Neural cell (in vitro differentiated cells): ENCODE measurements at regions not wholly inside any gene's neighbourhood (a gene's known extent, or its start where the extent isn't known, plus 50 kb on each side); places are given as distances from the start of the nearest gene placed in this dataset.

Experiments used
- H2AFZ ChIP-seq: fragments of 200-600, 300-800 bp; sonication (generic), shearing (Covaris generic); 2 replicates; pipeline ENCODE4 v1.6.0; 2014; ENCODE audit warnings: low read depth, mild to moderate bottlenecking, antibody characterized with exemption, low read length, moderate library complexity
- H3F3A ChIP-seq: fragments of 200-600 bp; shearing (Covaris generic); 2 replicates; pipeline ENCODE4 v1.6.1; 2016; ENCODE audit warnings: mild to moderate bottlenecking, moderate library complexity, mixed read lengths, antibody characterized with exemption, low read length; ENCODE audit not compliant: insufficient read depth, poor library complexity, severe bottlenecking
- H3K27ac ChIP-seq: fragments of 200-600, 300-800 bp; sonication (generic), shearing (Covaris generic); 2 replicates; pipeline ENCODE4 v1.5.1; 2014; ENCODE audit warnings: mild to moderate bottlenecking, low read length, moderate library complexity
- H3K27me3 ChIP-seq: fragments of 300-800, 200-600 bp; sonication (generic), shearing (Covaris generic); 2 replicates; pipeline ENCODE4 v1.6.0; 2014; ENCODE audit warnings: mild to moderate bottlenecking, low read depth, low read length, moderate library complexity; ENCODE audit not compliant: insufficient read depth
- H3K36me3 ChIP-seq: fragments of 300-800, 200-600 bp; sonication (generic), shearing (Covaris generic); 2 replicates; pipeline ENCODE4 v1.5.1; 2014; ENCODE audit warnings: mild to moderate bottlenecking, antibody characterized with exemption, low read length, moderate library complexity; ENCODE audit not compliant: insufficient read depth
- H3K4me2 ChIP-seq: fragments of 300-800, 200-600 bp; sonication (generic), shearing (Covaris generic); 2 replicates; pipeline ENCODE4 v1.6.0; 2014; ENCODE audit warnings: mild to moderate bottlenecking, low read length
- H3K4me3 ChIP-seq: fragments of 300-800, 200-600 bp; sonication (generic), shearing (Covaris generic); 2 replicates; pipeline ENCODE4 v1.5.1; 2014; ENCODE audit warnings: mild to moderate bottlenecking, low read length, moderate library complexity
- H3K79me2 ChIP-seq: fragments of 200-600 bp; shearing (Covaris generic); replicated peaks from 2 replicates; pipeline ENCODE4 v1.6.0; 2014; ENCODE audit warnings: mild to moderate bottlenecking, low read length, moderate library complexity; ENCODE audit not compliant: insufficient read depth
- H3K9ac ChIP-seq: fragments of 300-800, 200-600 bp; sonication (generic), shearing (Covaris generic); 2 replicates; pipeline ENCODE4 v1.6.1; 2016; ENCODE audit warnings: mild to moderate bottlenecking, low read length, mixed read lengths
- H3K9me2 ChIP-seq: fragments of 200-600 bp; shearing (Covaris generic); 2 replicates; pipeline ENCODE4 v1.6.1; 2016; ENCODE audit warnings: mild to moderate bottlenecking, low read length, mixed read lengths; ENCODE audit not compliant: insufficient read depth
- H3K9me3 ChIP-seq: fragments of 200-600, 300-800 bp; sonication (generic), shearing (Covaris generic); 2 replicates; pipeline ENCODE4 v1.6.1; 2016; ENCODE audit warnings: mild to moderate bottlenecking, mixed run types, low read length, moderate library complexity, mixed read lengths
- H4K20me1 ChIP-seq: fragments of 200-600 bp; shearing (Covaris generic); 2 replicates; pipeline ENCODE4 v1.6.1; 2016; ENCODE audit warnings: mild to moderate bottlenecking, mixed run types; ENCODE audit not compliant: insufficient read depth
- EP300 ChIP-seq: fragments of 450-650 bp; conservative IDR thresholded peaks from 2 replicates; pipeline ENCODE4 v1.6.1; 2014; ENCODE audit warnings: antibody characterized with exemption, mild to moderate bottlenecking, moderate library complexity; ENCODE audit not compliant: poor library complexity, severe bottlenecking
- EZH2 ChIP-seq: fragments of 200-600, 300-800 bp; shearing (Covaris generic), sonication (generic); IDR thresholded peaks from 2 replicates; pipeline ENCODE4 v1.6.1; 2014; ENCODE audit warnings: antibody characterized with exemption, low read length, borderline replicate concordance, mild to moderate bottlenecking; ENCODE audit not compliant: insufficient read depth, poor library complexity, severe bottlenecking
- MXI1 ChIP-seq: fragments of 450-650 bp; conservative IDR thresholded peaks from 2 replicates; pipeline ENCODE4 v1.6.1; 2014; ENCODE audit warnings: antibody characterized with exemption, mild to moderate bottlenecking; ENCODE audit not compliant: poor library complexity, severe bottlenecking
- POLR2AphosphoS5 ChIP-seq: IDR thresholded peaks from 2 replicates; pipeline ENCODE4 v1.6.1; 2012
- RAD21 ChIP-seq: fragments of 450-650 bp; conservative IDR thresholded peaks from 2 replicates; pipeline ENCODE4 v1.6.1; 2014; ENCODE audit warnings: antibody characterized with exemption, mild to moderate bottlenecking, moderate library complexity
- SMC3 ChIP-seq: fragments of 450-650 bp; conservative IDR thresholded peaks from 2 replicates; pipeline ENCODE4 v1.6.1; 2014; ENCODE audit warnings: antibody characterized with exemption, mild to moderate bottlenecking, moderate library complexity; ENCODE audit not compliant: poor library complexity
- TAF1 ChIP-seq: IDR thresholded peaks from 2 replicates; pipeline ENCODE4 v1.6.1; 2012; ENCODE audit warnings: low read depth
- TF ChIP-seq, protein P1 (sequence below): fragments of 450-650 bp; IDR thresholded peaks from 2 replicates; pipeline ENCODE4 v1.5.1; 2014; ENCODE audit warnings: antibody characterized with exemption, mild to moderate bottlenecking, moderate library complexity; ENCODE audit not compliant: poor library complexity, severe bottlenecking
- TF ChIP-seq, protein P2 (sequence below): IDR thresholded peaks from 2 replicates; pipeline ENCODE4 v1.6.1; 2012; ENCODE audit warnings: borderline replicate concordance

DNA sequence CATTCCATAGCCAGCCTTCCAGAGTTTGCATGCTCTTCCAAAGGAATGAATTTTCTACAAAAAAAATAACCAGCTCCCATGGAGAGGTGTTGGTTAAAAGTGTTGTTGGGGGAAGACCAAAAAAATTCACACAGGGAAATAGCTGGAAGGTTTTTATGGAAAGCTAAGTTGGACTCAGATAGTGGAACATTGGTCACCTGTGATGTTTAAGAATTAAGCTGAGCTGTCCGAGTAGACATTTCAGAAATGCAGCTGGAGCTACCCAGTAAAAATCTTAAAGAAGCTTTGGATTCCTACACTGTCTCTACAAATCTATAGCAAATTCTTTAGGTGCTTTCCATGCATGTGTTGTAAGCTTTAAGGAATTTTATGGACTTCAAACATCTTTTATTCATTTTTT, 155.5 kb downstream of the THBS2 start:
- no peak overlapping the region for H3K4me3 ChIP-seq
- no peak overlapping the region for H3K4me2 ChIP-seq
- H4K20me1 ChIP-seq, result no peaks in the 10 kb centered on the region
- H3K9me3 ChIP-seq, result no peaks in the 10 kb centered on the region
- no peaks in the 10 kb centered on the region for H3K9me2 ChIP-seq
- TF ChIP-seq TAF1 (no peak), RAD21 (no peak), POLR2AphosphoS5 (no peak), MXI1 (no peak), EZH2 (no peak), SMC3 (no peak), EP300 (no peak)
- TF ChIP-seq, protein P1, sequence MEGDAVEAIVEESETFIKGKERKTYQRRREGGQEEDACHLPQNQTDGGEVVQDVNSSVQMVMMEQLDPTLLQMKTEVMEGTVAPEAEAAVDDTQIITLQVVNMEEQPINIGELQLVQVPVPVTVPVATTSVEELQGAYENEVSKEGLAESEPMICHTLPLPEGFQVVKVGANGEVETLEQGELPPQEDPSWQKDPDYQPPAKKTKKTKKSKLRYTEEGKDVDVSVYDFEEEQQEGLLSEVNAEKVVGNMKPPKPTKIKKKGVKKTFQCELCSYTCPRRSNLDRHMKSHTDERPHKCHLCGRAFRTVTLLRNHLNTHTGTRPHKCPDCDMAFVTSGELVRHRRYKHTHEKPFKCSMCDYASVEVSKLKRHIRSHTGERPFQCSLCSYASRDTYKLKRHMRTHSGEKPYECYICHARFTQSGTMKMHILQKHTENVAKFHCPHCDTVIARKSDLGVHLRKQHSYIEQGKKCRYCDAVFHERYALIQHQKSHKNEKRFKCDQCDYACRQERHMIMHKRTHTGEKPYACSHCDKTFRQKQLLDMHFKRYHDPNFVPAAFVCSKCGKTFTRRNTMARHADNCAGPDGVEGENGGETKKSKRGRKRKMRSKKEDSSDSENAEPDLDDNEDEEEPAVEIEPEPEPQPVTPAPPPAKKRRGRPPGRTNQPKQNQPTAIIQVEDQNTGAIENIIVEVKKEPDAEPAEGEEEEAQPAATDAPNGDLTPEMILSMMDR, result no peak
- TF ChIP-seq, protein P2, sequence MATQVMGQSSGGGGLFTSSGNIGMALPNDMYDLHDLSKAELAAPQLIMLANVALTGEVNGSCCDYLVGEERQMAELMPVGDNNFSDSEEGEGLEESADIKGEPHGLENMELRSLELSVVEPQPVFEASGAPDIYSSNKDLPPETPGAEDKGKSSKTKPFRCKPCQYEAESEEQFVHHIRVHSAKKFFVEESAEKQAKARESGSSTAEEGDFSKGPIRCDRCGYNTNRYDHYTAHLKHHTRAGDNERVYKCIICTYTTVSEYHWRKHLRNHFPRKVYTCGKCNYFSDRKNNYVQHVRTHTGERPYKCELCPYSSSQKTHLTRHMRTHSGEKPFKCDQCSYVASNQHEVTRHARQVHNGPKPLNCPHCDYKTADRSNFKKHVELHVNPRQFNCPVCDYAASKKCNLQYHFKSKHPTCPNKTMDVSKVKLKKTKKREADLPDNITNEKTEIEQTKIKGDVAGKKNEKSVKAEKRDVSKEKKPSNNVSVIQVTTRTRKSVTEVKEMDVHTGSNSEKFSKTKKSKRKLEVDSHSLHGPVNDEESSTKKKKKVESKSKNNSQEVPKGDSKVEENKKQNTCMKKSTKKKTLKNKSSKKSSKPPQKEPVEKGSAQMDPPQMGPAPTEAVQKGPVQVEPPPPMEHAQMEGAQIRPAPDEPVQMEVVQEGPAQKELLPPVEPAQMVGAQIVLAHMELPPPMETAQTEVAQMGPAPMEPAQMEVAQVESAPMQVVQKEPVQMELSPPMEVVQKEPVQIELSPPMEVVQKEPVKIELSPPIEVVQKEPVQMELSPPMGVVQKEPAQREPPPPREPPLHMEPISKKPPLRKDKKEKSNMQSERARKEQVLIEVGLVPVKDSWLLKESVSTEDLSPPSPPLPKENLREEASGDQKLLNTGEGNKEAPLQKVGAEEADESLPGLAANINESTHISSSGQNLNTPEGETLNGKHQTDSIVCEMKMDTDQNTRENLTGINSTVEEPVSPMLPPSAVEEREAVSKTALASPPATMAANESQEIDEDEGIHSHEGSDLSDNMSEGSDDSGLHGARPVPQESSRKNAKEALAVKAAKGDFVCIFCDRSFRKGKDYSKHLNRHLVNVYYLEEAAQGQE, result no peak
- H2AFZ ChIP-seq, result no peak overlapping the region
- no peaks in the 10 kb centered on the region for H3K79me2 ChIP-seq
- no peaks in the 10 kb centered on the region for H3K36me3 ChIP-seq
- no peaks in the 10 kb centered on the region for H3K27me3 ChIP-seq
- no peak overlapping the region for H3K27ac ChIP-seq
- H3F3A ChIP-seq, result no peaks in the 10 kb centered on the region
- no peak overlapping the region for H3K9ac ChIP-seq

DNA sequence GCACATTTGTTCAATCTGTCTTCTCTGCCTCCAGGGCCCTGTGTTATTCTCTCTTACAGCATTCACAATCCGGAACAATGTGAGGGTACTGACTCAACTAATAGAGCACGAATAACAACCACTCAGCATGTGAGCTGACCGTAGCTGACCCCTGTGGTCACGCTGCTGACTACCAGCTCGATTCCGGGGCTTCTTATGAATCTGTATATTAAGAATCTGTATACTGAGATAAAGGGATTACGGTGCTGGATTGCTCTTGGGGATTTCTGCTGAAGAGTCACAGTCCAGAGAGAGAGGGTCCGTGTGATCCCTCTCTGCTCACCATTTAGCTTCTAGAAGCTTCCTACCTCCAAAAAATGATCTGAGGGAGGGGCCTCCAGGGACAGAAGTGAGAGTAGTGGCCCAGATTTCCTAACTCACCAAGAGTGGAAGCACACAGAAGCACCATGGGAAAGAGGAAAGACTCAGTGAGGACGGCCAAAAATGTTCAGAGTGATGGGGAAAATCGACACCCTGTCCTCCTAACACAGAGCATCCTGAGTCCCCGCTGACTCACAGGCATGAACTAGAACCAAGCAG, 156.2 kb downstream of the THBS2 start:
- H3K4me3 ChIP-seq, result no peak overlapping the region
- no peaks in the 10 kb centered on the region for H3K9me2 ChIP-seq
- H3K9me3 ChIP-seq, result no peaks in the 10 kb centered on the region
- no peaks in the 10 kb centered on the region for H3K79me2 ChIP-seq
- H3K9ac ChIP-seq, result no peak overlapping the region
- no peaks in the 10 kb centered on the region for H4K20me1 ChIP-seq
- peak; percentile 48 for TF ChIP-seq POLR2AphosphoS5
- no peak for TF ChIP-seq EZH2
- H3K4me2 ChIP-seq, result no peak overlapping the region
- H3F3A ChIP-seq, result no peaks in the 10 kb centered on the region
- no peak overlapping the region for H2AFZ ChIP-seq
- no peaks in the 10 kb centered on the region for H3K27me3 ChIP-seq
- H3K27ac ChIP-seq, result no peak overlapping the region
- H3K36me3 ChIP-seq, result no peaks in the 10 kb centered on the region

DNA sequence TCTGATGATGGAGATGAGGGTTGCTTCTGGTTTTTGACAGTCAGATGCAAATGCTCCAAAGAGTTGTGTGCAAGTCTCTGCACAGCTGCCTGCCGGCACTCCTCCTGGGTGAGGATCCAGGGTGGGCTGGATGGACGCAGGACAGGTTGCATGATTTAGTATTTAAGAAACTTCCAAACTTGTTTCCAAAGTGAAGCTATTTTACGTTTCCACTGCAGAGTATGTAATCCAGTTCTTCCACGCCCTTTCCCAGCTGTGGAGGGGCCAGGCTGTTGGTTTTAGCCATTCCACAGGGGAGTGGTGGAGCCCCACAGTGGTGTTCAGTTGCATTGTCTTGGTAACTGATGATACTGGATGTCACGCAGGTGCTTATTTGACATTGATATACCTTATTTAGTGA, 157.3 kb downstream of the THBS2 start:
- Histone ChIP-seq H3K9ac (no peak overlapping the region), H3K4me3 (no peak overlapping the region), H3K4me2 (no peak overlapping the region), H3K27me3 (no peaks in the 10 kb centered on the region), H3K79me2 (no peaks in the 10 kb centered on the region), H2AFZ (no peak overlapping the region), H3K9me3 (no peaks in the 10 kb centered on the region), H4K20me1 (no peaks in the 10 kb centered on the region), H3K27ac (no peak overlapping the region), H3K36me3 (no peaks in the 10 kb centered on the region), H3K9me2 (no peaks in the 10 kb centered on the region), H3F3A (no peaks in the 10 kb centered on the region)
- TF ChIP-seq POLR2AphosphoS5, result no peak
